Pancreas (tissue), 10 donors: ENCODE measurements at regions not wholly inside any gene's neighbourhood (a gene's known extent, or its start where the extent isn't known, plus 50 kb on each side); places are given as distances from the start of the nearest gene placed in this dataset.

Source experiments
- ATAC-seq, 4 donors: fragments of 200-7000 bp; cut with Tn5 transposase; one replicate each; pipeline versions ENCODE4 v1.8.0 to v1.9.1; 2020; ENCODE audit warnings: mild to moderate bottlenecking in 4 of 4, moderate library complexity in 4 of 4
- DNase-seq, 6 donors: peaks; one replicate each; pipeline ENCODE4 v3.0.0-alpha.2; 2020
- FAIRE-seq: peaks from 2 replicates; lab custom pipeline; 2012; peaks lifted over from hg19 to GRCh38; lab: Jason Lieb, UNC
- H3K27ac ChIP-seq, 4 donors: fragments of 200-600 bp; sonication (generic); 1 replicate in 3 of 4; 2 replicates in 1 of 4; pipeline versions ENCODE4 v1.5.0 to v1.8.0; 2020
- H3K27me3 ChIP-seq, 4 donors: fragments of 200-600 bp; one replicate each; pipeline ENCODE4 v1.8.0; 2021
- H3K36me3 ChIP-seq, 3 donors: fragments of 200-600 bp; sonication (generic) in 1 of 3; one replicate each; pipeline versions ENCODE4 v1.5.0 to v1.8.0; 2020 to 2021
- H3K4me1 ChIP-seq, 3 donors: fragments of 200-600 bp; one replicate each; pipeline ENCODE4 v1.8.0; 2021
- H3K4me3 ChIP-seq, 4 donors: fragments of 200-600 bp; sonication (generic) in 2 of 4; one replicate each; pipeline versions ENCODE4 v1.5.0 to v1.8.0; 2020 to 2021
- H3K9me3 ChIP-seq, 4 donors: fragments of 200-600 bp; one replicate each; pipeline ENCODE4 v1.8.0; 2021
- CTCF ChIP-seq, 4 donors: fragments of 200-600 bp; sonication (generic) in 3 of 4; IDR thresholded peaks; one replicate each; pipeline versions ENCODE4 v1.5.0 to v1.8.0; 2021; ENCODE audit warnings: antibody characterized with exemption in 4 of 4
- WGBS, 2 donors: extraction: QIAGEN DNeasy Blood & Tissue Kit; methylation state at CpG; one replicate each; pipeline ENCODE4 v1.1.7; 2013; 5-methylcytosine and 5-hydroxymethylcytosine counted together
- intact Hi-C, 3 donors: fragments of 100-400 bp; cut with DNase I; formaldehyde crosslinking; loops; one replicate each; pipeline versions ENCODE4 v1.11.1 to v1.14.2; 2022
- donor health status: healthy with polysubstance abuse.
- donor health status: DM: no; HTN: no; CAD: no; lungs with moderate emphysema.
- donor health status: DM: no; HTN: no; CAD: no.
- donor health status: control.
- donor health status: control.
- donor health status: Bipolar disorder and iron deficiency.
- donor health status: DM: yes; HTN: yes; CAD: no.
- donor health status: DM: no; HTN: no; CAD: no.
- donor health status: DM: no; HTN: no; CAD: no.
- donor health status: DM: yes; HTN: yes; CAD: no.

GRCh38 chr19:27929399-27929798, 1283.6 kb downstream of the UQCRFS1 start:
- intact Hi-C loops, result no loop called here
- Histone ChIP-seq H3K27ac (no peak overlapping the region), H3K9me3 (no peaks in the 10 kb centered on the region), H3K4me3 (no peak overlapping the region), H3K27me3 (no peaks in the 10 kb centered on the region), H3K4me1 (no peaks in the 10 kb centered on the region), H3K36me3 (no peaks in the 10 kb centered on the region)
- FAIRE-seq (no peak), ATAC-seq (no peak), DNase-seq (no peak)
- no peak for TF ChIP-seq CTCF (IDR thresholded peaks at IDR 0.05)
- WGBS, 2 donors, result 23 to 62% methylated on average over 3 of the region's 3 CpGs

- no peak overlapping the region for H3K27ac ChIP-seq
- H3K4me1 ChIP-seq, result no peaks in the 10 kb centered on the region
- no peak for FAIRE-seq
- no peak for DNase-seq
- intact Hi-C loops, result no loop called here
- TF ChIP-seq CTCF (IDR thresholded peaks at IDR 0.05), result no peak
- no peaks in the 10 kb centered on the region for H3K27me3 ChIP-seq
- H3K36me3 ChIP-seq, result no peaks in the 10 kb centered on the region
- no peaks in the 10 kb centered on the region for H3K9me3 ChIP-seq
- no peak overlapping the region for H3K4me3 ChIP-seq
- no peak for ATAC-seq
- 49 to 65% methylated on average over 2 of the region's 2 CpGs for WGBS, 2 donors
These were observed 1287.7 kb downstream of the UQCRFS1 start for GRCh38 chr19:27925202-27925601.

- 26 to 34% methylated on average over 3 of the region's 3 CpGs for WGBS, 2 donors
- intact Hi-C loops, result no loop called here
- ATAC-seq (no peak), DNase-seq (no peak), FAIRE-seq (no peak)
- Histone ChIP-seq H3K4me3 (no peak overlapping the region), H3K4me1 (no peaks in the 10 kb centered on the region), H3K27me3 (peaks cover 0 to 1% (median 0%) of the 10 kb centered on the region in 4 donors), H3K27ac (no peak overlapping the region), H3K36me3 (no peaks in the 10 kb centered on the region), H3K9me3 (no peaks in the 10 kb centered on the region)
- TF ChIP-seq CTCF (IDR thresholded peaks at IDR 0.05), result no peak
These were observed 1290.0 kb downstream of the UQCRFS1 start for GRCh38 chr19:27922970-27923369.

- DNase-seq, result no peak
- Histone ChIP-seq H3K36me3 (no peaks in the 10 kb centered on the region), H3K27me3 (peaks cover 0 to 12% (median 0%) of the 10 kb centered on the region in 4 donors), H3K4me3 (no peak overlapping the region), H3K9me3 (no peaks in the 10 kb centered on the region), H3K4me1 (no peaks in the 10 kb centered on the region), H3K27ac (no peak overlapping the region)
- WGBS, 2 donors, result 58 to 59% methylated on average over 3 of the region's 3 CpGs
- no peak for TF ChIP-seq CTCF (IDR thresholded peaks at IDR 0.05)
- no peak for FAIRE-seq
- intact Hi-C loops, result no loop called here
- no peak for ATAC-seq
These were observed 1292.2 kb downstream of the UQCRFS1 start for GRCh38 chr19:27920774-27921173.

GRCh38 chr19:27918818-27919217, 1294.1 kb downstream of the UQCRFS1 start:
- Histone ChIP-seq H3K9me3 (no peaks in the 10 kb centered on the region), H3K27me3 (peaks cover 0 to 12% (median 0%) of the 10 kb centered on the region in 4 donors), H3K36me3 (no peaks in the 10 kb centered on the region), H3K4me3 (no peak overlapping the region), H3K4me1 (no peaks in the 10 kb centered on the region), H3K27ac (no peak overlapping the region)
- FAIRE-seq (no peak), DNase-seq (no peak), ATAC-seq (no peak)
- WGBS, 2 donors, result 43 to 59% methylated on average over 3 of the region's 3 CpGs
- no peak for TF ChIP-seq CTCF (IDR thresholded peaks at IDR 0.05)
- intact Hi-C loops, result no loop called here
